Retinal pigment epithelial cell (primary cell): ENCODE measurements at regions not wholly inside any gene's neighbourhood (a gene's known extent, or its start where the extent isn't known, plus 50 kb on each side); places are given as distances from the start of the nearest gene placed in this dataset.

Source experiments
- DNase-seq: peaks from one replicate; pipeline ENCODE4 v3.0.0-alpha.2; 2010; ENCODE audit warnings: low read depth
- H3K4me3 ChIP-seq: 2 replicates; pipeline ENCODE4 v1.5.1; 2011; ENCODE audit warnings: mild to moderate bottlenecking, low read length, control low read depth, moderate library complexity
- TF ChIP-seq, protein P1 (sequence below): conservative IDR thresholded peaks from 2 replicates; pipeline ENCODE4 v1.5.1; 2011; ENCODE audit warnings: low read depth, low read length, control low read depth, inconsistent platforms

GRCh38 chr5:18202164-18202563 lies 567.9 kb downstream of the TAF11L14 start:
- TF ChIP-seq, protein P1, sequence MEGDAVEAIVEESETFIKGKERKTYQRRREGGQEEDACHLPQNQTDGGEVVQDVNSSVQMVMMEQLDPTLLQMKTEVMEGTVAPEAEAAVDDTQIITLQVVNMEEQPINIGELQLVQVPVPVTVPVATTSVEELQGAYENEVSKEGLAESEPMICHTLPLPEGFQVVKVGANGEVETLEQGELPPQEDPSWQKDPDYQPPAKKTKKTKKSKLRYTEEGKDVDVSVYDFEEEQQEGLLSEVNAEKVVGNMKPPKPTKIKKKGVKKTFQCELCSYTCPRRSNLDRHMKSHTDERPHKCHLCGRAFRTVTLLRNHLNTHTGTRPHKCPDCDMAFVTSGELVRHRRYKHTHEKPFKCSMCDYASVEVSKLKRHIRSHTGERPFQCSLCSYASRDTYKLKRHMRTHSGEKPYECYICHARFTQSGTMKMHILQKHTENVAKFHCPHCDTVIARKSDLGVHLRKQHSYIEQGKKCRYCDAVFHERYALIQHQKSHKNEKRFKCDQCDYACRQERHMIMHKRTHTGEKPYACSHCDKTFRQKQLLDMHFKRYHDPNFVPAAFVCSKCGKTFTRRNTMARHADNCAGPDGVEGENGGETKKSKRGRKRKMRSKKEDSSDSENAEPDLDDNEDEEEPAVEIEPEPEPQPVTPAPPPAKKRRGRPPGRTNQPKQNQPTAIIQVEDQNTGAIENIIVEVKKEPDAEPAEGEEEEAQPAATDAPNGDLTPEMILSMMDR: no peak
- H3K4me3 ChIP-seq: no peak overlapping the region
- no peak for DNase-seq

GRCh38 chr5:18203296-18203695 lies 569.0 kb downstream of the TAF11L14 start:
- DNase-seq: no peak
- TF ChIP-seq, protein P1: no peak
- no peak overlapping the region for H3K4me3 ChIP-seq

- H3K4me3 ChIP-seq: no peak overlapping the region
- DNase-seq: no peak
- TF ChIP-seq, protein P1: no peak
These were observed 579.4 kb downstream of the TAF11L14 start for GRCh38 chr5:18213666-18214065.

DNA sequence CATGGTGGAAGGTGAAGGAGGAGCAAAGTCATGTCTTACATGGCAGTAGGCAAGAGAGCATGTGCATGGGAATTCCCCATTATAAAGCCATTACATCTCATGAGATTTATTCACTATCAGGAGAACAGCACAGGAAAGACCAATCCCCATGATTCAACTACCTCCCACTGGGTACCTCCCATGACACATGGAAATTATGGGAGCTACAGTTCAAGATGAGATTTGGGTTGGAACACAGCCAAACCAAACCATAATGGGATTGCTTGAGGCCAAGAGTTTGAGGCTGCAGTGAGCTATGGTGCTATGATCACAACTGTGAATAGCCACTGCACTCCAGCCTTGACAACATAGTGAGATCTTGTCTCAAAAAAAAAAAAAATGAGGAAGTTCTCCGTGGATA lies 581.8 kb downstream of the TAF11L14 start:
- DNase-seq: no peak
- TF ChIP-seq, protein P1: no peak

DNA sequence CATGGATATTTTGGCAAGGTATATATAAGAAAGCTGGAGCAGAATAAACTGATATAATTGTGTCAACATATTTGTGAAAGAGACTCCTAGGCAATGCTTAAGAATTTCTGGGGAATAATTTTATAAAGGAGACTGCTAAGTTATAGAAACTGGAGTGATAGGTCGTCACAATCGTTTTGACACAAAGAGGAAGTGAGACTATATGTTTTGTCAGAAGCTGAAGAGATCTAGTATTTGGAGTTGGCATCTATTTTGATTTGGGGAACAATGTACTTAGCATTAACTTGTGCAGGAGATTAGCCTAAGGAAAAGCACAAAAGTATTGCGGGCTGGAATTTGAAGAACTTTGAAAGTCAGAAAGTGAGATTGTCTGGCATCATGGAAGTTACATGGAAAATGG lies 582.5 kb downstream of the TAF11L14 start:
- TF ChIP-seq, protein P1: no peak
- H3K4me3 ChIP-seq: no peak overlapping the region
- DNase-seq: no peak

More for the DNA sequence above, 581.8 kb downstream of the TAF11L14 start:
- no peak overlapping the region for H3K4me3 ChIP-seq

DNA sequence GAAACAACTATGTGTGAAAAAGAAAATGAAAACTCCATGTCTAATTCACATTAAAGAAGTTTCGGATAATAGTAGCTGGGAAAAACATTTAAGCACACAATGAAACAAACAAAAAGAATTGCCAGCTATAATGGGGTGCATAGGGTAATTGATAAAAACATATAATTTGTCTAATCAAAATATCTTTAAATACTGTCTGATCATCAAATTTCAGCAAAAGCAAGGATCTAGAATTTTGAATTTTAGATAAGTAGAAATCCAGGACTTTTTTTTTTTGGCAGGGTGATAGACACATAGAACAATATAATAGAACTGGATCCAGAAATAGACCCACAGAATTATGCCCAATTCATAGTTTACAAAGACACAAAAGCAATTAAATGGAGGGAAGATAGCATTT lies 585.0 kb downstream of the TAF11L14 start:
- H3K4me3 ChIP-seq: no peak overlapping the region
- TF ChIP-seq, protein P1: no peak
- no peak for DNase-seq

- TF ChIP-seq, protein P1: no peak
- H3K4me3 ChIP-seq: no peak overlapping the region
- no peak for DNase-seq
These were observed 586.4 kb downstream of the TAF11L14 start for GRCh38 chr5:18220631-18221030.
